Retina (tissue), 1 donor: ENCODE measurements at regions not wholly inside any gene's neighbourhood (a gene's known extent, or its start where the extent isn't known, plus 50 kb on each side); places are given as distances from the start of the nearest gene placed in this dataset.

Experiments
- DNase-seq: peaks from one replicate; pipeline ENCODE4 v3.0.0-alpha.2; 2016

DNA sequence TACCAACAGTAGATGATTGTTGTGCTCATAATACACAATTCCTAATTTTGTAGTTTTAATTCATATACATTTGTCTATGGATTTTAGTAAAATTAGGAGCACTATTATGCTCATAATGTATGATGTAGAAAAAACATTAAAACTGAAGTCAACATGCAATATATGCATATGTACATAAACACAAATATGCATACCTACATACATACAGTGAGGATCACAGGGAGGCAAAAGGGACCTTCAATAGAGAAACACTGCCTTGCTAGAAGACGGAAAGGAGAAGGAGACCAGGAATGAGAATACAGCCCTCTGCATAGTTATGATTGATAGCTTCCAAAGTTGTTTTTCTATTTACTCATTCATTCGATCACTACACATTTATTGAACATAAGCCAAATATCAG is 606.5 kb downstream of the LMO4 start:
- DNase-seq = no peak

- DNase-seq = peak; percentile 40
Measured at GRCh38 chr1:87937831-87938395, 609.2 kb downstream of the LMO4 start.

GRCh38 chr1:87938631-87939030 is 610.0 kb downstream of the LMO4 start:
- DNase-seq = no peak

DNA sequence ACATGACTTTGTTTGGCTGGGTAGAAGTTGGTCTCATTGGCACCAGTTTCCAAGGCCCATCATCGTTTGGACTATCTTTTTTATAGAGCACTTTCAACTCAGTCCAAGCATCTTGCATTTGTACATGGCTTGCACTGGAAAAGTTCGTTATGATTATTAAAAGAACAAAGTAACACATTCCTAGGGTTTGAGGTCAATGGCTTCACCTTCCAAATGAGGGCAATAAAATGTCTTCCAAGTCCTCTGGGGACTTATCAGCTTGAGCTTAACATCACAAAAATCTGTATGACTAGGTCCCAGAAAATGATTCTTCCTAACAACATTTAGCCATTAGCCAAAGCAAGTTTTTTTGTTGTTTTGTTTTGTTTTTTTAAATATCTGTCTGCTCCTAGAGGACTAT is 610.8 kb downstream of the LMO4 start:
- no peak for DNase-seq

DNA sequence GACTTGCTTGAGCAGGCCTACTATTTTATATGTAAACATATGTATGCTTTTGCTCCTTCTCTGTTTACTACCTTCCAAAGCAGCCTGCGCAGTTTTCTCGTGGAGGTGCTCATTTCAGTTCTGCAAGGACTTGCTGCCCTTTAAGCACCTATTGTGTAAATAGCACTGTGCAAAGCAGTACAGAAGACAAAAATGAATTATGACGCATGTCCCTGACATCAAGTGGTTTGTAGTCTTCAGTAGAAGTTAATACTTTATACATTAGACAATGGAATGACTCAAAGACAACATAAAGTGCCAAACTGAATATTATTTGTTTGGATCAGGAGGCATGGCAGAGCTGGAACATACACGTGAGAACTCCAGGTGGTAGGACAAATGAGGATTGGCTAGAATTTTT is 611.7 kb downstream of the LMO4 start:
- no peak for DNase-seq

GRCh38 chr1:87941337-87941946 is 612.8 kb downstream of the LMO4 start:
- no peak for DNase-seq

DNA sequence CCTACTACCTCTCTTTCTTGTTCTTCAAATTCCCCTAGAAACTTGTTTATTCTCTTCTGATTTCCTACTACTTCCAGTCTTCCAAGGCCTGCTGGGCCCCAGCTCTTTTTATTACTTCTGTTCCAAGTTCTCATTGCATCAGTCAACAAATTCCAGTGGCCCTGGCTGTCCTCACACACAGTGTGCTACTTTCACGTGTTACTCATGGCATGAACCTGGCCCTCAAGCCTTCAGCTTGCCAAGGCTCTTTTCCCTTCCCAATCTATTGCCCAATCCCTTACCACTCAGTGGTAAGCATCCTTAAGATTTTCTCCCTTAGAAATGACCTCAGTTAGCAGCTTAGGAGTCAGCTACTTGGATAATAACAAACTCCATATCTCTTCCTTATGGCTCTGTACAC is 613.5 kb downstream of the LMO4 start:
- DNase-seq = no peak

DNA sequence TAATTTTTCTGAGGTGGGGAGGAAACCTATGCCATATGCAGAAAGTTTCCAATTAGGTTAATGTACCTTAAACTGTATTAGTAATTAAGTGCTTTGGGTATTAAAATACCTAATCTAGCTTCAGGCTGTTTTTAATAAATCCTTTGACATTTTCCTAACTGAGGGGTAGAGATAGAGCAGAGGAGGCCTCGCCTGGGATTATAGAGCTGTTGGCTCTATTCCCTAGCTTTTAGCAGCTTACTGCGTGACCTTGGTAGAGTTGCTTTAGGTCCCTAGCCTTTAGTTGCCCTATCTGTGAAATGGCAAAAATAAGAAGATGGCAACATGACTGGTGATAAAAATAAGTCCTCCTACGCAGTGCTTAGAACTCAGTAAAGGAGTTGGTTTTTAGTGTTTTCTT is 621.0 kb downstream of the LMO4 start:
- no peak for DNase-seq

- no peak for DNase-seq
Measured at GRCh38 chr1:87950369-87950768, 621.7 kb downstream of the LMO4 start.

DNA sequence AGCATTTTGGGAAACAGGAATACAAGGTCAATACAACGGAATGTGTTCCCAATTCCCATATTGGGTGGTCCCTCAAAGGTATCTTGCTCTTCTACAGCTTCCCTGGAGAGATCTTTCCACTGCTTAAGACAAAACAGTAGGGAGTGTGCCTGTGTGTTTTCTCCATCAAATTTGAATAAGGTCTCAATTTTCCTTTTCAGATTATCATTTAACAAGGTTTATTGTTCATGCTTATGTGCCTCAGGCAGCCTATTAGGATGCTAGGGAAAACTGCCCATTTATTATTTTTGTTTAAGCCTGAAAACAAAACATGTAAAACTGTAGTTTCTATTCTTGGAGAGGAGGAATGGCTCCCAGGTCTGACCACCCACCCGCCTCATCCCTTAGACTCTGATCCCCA is 622.7 kb downstream of the LMO4 start:
- no peak for DNase-seq

DNA sequence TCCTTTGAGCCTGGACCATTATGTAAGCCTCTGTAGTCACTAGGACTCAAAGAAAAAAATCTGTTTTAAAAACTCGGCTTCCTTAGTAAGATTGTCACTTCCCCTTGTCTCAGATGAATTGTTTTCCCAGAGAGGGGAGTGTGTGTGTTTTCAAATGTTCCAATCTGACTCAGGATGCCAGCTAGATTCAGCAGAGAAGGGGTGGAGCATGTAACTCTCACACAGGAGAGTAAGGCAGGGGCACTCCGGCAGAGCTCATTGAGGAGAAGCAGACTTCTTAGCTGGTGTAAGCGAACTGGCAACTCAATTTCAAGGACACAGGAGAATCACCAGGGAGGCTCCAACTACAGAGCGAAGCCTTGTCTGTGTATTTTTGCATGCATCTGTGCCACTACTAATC is 623.2 kb downstream of the LMO4 start:
- DNase-seq = no peak

DNA sequence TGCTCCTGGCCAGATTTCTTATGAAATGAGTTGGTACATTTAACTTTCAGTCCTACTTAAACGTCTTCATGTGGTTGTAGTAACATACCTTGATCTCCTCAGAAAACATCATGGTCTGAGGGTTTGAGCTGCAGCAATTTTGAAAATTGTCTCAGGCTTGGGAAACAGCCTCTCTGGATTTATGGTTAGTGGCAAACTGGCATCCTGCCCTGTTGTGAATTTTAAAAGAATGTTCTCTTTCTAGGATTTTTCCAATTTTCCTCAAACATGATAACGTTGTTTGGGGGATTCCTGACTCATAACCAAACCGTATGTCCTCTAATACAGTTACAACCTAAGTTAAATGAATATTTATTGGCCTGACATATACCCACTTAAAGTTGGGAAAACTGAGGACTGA is 624.4 kb downstream of the LMO4 start:
- DNase-seq = no peak

DNA sequence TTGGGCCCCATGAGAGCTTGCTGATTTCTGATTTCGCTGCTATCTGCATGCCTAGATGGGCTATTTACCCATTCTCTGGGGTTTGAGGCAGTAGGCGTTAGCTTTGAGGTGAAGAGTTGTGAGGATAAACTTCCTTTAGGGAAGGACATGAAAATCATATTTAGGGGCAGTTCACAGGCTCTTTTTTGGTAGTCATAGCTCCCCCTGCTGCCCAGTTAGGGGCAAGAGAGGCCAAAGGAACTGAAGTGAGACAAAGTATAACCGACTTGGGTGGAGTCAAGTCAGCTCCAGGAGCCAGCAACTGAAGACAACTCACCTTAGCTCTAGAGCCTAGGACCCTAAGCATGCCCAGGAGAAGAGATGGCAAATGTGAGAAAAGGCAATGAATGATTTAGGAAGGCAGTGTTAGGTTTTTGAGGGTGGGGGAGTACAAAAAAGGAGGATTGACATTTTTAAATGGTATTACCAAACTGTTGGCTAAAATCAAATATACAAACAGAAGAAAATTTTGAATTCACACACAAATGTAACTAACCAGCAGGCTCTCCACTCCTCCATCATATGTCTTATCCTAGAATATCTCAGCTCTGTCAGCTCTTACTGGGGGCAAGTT is 625.2 kb downstream of the LMO4 start:
- DNase-seq = peak; percentile 65

GRCh38 chr1:87955038-87955437 is 626.4 kb downstream of the LMO4 start:
- no peak for DNase-seq

- DNase-seq = peak; percentile 39
Measured at GRCh38 chr1:87956072-87956471, 627.4 kb downstream of the LMO4 start.

DNA sequence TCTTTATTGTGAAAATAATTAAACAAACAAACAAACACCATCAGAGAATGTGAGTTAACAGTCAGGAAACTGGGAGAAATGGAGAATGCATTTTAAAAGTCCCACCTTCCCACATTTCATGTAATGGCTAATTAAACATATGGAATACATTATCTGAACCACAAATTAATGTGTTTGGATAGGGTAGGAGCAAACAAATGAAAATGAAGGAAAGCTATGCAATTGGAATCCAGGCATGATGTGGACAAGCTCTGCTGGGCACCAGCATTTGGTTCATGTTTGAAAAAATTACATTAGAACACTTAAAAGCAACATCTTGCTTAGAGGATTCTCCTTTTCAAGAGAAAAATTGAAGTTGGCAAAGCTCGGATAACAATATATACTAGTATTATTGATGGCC is 628.1 kb downstream of the LMO4 start:
- DNase-seq = no peak

DNA sequence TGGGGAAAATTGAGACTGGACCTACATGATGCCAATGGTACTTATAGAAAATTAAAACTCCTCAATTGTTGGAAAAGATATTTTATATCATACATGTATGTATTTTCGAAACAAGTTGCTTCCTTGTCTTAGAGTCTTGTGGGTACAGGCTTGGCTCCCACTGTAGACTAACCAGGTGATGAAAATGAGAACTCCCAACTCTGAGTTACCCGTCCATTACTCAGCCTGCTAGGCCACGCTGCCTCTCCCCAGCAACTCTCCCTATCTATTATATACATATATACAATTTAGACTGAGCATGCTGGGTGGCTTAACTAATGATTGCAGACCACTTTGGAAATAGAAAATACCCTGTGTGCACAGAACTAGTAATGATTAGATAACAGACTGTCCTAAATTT is 628.7 kb downstream of the LMO4 start:
- no peak for DNase-seq

DNA sequence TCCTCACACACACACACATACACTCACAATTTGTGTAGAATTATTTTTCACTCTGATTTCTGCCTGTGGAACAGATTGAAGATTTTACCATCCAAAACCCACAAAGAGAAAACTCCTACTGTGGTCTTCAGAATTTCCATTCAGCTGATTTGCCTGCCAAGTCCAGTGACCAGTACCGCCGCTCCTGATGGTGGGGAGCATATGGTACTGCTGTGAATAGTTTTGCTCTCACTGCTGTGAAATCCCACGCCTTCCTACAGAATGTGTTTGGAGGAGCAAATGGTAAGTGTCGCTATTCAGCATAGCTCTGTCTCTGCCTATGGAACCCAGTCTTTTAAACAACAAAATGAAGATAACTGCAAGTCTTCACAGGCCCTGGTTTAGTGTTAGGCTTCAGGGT is 629.5 kb downstream of the LMO4 start:
- no peak for DNase-seq

- DNase-seq = no peak
Measured at GRCh38 chr1:87958716-87959115, 630.0 kb downstream of the LMO4 start.

DNA sequence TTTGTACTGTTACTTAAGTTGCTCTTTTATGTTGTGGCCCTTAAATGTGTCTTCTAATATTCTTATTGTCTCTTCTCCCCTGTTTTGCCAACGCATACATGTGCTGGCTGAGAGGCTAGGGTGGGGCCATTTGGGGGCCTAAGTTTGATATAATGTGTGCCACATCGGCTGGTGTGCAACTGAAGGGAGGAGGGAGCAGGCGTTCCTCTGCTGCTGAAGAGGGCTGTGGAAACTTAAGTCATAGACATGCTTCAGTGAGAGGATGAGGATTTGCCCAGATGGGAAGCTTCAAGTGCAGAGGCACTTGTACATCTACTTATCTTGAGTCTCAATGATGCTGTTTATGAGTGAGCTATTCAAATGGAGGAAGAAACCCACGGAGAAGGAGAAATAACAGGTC is 630.6 kb downstream of the LMO4 start:
- no peak for DNase-seq

DNA sequence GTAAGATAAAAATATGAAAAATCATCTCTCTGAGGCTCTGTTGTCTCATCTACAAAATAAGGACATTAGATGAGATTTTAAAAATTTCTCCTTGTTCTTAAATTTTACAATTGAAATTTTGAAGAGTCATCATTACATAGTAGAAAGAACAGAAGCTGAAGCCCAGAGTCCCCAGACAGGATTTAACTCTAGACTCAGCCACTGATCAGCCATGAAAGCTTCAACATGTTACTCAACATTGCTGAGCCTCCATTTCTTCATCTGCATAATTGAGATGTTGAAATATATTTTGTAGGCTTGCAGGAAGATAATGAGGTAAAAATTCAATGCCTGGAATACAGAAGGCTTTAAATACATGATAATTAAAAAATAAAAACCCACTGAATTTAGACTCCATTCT is 633.3 kb downstream of the LMO4 start:
- no peak for DNase-seq

DNA sequence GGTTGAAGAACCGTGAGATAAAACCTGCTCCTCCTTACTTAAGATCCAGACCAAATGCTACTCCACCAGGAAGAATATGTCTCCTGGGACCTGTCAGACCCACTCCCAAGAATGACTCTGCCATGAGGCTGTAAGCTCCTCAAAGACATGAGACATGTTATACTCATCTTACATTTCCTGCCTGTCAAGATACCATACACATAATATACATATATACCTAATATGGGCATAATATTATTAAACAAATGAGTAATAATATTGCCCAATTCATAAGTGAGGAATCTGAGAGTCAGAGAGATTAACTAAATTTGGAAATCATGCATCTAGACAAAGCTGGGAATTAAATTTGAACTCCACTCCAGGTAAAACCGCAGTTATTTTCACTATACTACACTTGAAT is 634.9 kb downstream of the LMO4 start:
- DNase-seq = no peak

DNA sequence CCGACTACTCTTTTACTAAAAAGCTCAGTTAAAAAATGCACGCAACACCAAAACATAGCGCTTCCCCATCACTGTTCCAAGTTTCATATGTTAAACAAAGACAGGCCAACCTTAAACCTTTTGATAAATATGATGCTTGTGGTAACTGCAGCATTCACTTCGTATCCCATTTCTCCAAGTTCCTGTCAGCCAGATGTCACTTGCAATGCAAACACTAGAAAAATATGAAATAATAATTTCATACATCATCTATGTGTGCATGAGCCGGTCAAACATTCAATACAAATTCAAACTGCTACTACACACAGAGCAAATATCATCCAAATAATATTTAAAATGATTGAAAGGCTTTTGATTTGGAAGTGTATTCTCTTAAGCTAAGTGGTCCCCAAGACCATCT is 636.5 kb downstream of the LMO4 start:
- DNase-seq = no peak

DNA sequence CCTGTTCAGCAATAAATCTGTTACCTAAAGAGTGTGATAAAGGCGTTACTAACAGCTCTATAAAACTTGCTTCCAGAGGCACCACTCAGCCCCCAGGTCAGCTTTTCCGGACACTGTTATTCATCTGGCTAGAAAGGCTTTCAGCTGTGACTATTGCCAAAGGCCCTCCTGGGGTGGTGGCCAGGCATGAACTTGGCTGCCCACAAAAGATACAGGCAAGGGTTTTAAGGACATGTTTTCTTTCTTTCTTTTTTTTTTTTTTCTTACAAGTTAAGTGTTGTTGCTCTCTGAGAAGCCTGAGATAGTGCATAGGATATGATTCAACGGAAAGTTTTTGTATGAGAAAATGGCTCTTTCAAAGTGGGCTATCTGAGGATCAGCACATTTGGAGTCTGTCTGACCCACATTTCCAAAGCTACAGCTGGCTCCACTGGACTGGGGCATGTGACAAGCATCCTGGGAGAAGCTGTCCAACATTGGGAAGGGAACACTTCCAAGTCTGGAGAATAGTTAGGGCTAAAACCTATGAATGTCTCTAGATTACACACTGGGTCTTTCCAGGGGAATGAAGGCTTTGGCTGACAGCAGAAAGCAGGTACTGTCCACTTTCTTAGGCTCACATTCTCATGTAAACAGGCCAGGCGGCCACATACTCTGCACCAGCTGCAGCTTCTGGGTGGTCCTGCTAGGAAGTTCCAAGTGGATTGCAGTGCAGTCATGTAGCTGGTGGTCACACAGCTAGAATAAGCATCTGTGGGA is 639.7 kb downstream of the LMO4 start:
- DNase-seq = peak; percentile 62
